GM19397 (cell line): ENCODE measurements at regions not wholly inside any gene's neighbourhood (a gene's known extent, or its start where the extent isn't known, plus 50 kb on each side); places are given as distances from the start of the nearest gene placed in this dataset.

ENCODE experiments used
- ATAC-seq: cut with Tn5 transposase; IDR thresholded peaks from one replicate; pipeline ENCODE4 v1.9.1; 2021; ENCODE audit warnings: mild to moderate bottlenecking, moderate library complexity; ENCODE audit not compliant: unreplicated experiment

- no peak for ATAC-seq
Measured at GRCh38 chr6:104575536-104575935, 284.2 kb downstream of the HACE1 start.

GRCh38 chr6:104574135-104574750, 285.5 kb downstream of the HACE1 start:
- ATAC-seq = no peak

DNA sequence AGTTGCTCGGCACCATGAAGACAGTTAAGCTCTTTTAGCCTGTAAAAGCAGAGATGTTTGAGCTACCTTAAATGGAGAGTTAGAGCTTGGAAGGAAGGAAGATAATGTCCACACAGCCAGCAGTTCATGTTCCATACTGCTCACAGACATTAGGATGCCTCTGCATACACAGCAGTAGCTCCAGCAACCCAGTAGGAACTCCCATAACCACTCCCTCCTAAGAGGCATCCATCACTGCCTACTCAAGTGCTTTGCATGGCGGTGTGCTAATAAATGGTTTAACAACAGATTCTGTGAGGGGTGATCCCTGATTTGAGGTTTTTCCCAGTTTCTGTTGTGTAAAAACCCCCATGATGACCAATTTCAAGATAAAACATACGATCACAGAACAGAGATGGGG, 286.4 kb downstream of the HACE1 start:
- no peak for ATAC-seq

DNA sequence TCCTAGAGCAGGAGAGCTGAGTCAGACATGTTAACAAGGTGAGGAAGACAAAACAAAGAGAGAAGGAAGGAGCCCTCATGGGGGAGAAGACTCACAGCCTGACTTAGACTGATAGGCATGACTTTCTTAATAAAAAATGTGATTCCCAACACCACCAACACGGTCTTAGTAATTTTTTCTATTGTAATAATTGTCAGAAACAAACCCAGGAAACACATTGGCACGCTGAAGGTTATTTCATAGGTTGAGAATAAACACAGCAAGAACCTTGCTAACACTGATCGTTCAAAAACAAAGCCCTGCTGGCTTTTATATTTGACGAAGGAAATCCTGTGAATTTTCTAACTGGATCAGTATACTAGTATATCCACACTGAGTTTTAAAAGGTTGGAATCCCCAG, 286.8 kb downstream of the HACE1 start:
- no peak for ATAC-seq

- ATAC-seq = no peak
Measured at GRCh38 chr6:104566411-104566810, 293.3 kb downstream of the HACE1 start.

GRCh38 chr6:104563306-104563705, 296.4 kb downstream of the HACE1 start:
- no peak for ATAC-seq

DNA sequence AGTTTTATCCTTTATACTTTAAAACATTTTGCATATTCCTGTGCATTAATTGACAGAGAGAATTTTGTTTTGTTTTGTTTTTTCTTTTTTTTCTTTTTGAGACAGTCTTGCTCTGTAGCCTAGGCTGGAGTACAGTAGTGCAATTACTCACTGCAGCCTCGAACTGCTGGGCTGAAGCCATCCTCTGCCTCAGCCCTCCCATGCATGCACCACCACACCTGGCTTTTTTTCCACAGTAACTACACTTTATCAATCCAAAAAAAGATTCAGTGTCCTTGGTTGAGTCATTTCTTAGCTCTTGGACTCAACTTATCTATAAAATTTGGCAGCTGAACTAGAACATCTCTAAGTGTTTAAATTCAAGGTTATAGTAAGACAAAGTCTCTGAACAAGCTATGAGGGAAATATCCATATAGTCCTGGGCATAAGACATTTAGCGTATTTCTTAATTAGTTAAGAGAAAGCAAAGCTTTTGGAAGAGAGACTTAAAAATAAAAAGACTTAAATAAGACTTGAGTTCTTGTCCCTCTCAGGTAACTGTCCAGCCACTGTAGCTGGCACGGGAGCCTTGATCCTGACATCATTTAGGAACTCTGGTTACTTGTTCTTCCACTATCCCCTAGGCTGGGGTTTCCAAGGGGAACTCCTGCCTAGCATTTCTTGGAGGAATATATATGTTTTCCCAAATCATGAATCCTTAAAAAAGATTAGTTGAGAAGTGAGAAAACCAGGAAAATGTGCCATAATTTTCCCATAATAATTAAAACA, 300.1 kb downstream of the HACE1 start:
- no peak for ATAC-seq

- ATAC-seq = no peak
Measured at GRCh38 chr6:104558746-104559145, 301.0 kb downstream of the HACE1 start.

- ATAC-seq = no peak
Measured at GRCh38 chr6:104548297-104548696, 311.4 kb downstream of the HACE1 start.

GRCh38 chr6:104541411-104541810, 318.3 kb downstream of the HACE1 start:
- ATAC-seq = no peak

DNA sequence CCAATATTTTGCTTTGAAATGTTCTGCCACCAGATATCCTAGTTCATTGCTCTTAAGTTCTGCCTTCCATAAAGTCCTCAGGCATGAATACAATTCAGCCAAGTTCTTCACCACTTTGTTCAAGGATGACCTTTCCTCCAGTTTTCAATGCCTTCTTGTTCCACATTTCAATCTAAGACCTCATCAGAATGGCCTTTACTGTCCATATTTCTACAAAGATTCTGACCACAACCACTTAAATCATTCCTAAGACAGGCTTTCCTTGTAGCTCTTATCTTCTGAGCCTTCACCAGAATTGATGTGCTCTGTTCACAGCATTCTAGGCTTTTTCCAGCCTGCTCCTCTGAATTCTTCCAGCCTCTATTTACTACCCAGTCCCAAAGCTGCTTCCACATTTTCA, 319.0 kb downstream of the HACE1 start:
- ATAC-seq = no peak

DNA sequence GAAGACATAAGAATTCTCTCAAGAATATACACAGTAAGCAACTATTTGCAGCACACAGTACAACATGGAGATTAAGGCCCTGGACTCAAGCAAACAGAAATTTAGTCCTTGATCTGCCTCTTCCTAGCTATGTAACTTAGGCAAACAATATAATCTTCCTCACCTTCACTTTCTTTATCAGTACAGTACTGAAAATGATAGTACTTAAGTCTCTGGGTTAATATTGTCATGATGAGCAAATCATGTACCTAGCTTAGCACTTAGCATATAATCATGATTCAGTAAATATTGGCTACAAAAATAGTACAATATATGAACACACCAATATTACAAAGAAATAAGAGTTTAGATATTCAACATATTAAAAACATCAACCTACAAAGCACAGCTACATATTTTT, 320.5 kb downstream of the HACE1 start:
- no peak for ATAC-seq

DNA sequence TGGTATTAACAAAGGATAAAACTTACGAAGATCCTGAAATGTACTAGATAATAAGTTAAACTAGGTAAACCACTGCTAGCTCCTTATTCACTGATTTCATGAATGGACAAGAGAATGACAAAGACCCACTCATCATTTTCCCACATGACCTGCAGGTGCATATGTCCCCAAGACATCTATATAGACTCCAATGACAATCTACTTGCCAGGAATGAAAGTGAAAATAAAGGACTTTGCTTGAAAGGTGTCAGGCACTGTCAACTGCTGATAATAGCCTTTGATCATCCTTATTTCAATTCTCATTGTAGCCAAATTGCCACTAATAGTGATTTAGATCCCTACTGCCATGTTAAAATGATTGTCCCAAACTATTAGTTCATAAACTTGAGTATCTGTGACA, 321.8 kb downstream of the HACE1 start:
- no peak for ATAC-seq

GRCh38 chr6:104537180-104537579, 322.5 kb downstream of the HACE1 start:
- ATAC-seq = no peak

GRCh38 chr6:104532462-104532861, 327.3 kb downstream of the HACE1 start:
- no peak for ATAC-seq

GRCh38 chr6:104531646-104532045, 328.1 kb downstream of the HACE1 start:
- ATAC-seq = no peak

GRCh38 chr6:104527761-104528415, 331.8 kb downstream of the HACE1 start:
- no peak for ATAC-seq

DNA sequence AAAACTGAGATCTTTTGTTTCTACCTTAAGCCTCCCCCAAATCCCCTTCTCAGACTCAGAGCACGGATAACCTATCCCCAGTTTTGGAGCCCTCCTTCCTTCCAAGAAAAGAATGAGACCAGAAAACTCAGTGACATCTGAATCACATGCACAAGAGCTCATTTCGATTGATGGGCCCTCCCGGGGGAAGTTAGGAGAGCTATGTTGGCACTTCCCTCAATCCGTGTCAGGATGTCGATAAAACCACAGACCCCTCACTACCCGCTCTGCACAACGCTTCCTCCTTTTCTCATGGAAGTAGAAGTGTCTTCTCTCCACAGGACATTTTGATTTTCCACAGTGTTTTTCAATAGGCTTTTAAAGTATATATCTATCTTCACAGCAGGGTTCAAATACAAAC, 332.4 kb downstream of the HACE1 start:
- ATAC-seq = no peak

DNA sequence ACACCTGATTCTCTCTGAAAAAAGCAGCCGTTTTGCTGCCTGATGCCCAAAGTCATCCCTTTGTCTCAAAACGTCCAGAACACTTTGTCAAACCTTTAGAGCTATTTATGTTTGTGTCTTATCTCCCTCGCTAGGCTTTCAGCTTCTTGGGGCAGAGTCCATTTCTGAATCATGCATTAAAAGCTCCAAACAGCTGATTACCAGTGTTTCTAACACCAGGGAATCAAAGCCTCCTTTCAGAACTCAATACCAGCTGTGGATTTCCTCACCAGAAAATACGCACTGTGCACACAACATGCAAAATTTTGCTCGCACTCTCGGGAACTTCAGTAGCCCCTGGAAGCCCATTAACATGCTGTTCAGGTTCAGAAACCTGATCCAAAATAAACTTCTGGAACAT, 333.3 kb downstream of the HACE1 start:
- no peak for ATAC-seq

DNA sequence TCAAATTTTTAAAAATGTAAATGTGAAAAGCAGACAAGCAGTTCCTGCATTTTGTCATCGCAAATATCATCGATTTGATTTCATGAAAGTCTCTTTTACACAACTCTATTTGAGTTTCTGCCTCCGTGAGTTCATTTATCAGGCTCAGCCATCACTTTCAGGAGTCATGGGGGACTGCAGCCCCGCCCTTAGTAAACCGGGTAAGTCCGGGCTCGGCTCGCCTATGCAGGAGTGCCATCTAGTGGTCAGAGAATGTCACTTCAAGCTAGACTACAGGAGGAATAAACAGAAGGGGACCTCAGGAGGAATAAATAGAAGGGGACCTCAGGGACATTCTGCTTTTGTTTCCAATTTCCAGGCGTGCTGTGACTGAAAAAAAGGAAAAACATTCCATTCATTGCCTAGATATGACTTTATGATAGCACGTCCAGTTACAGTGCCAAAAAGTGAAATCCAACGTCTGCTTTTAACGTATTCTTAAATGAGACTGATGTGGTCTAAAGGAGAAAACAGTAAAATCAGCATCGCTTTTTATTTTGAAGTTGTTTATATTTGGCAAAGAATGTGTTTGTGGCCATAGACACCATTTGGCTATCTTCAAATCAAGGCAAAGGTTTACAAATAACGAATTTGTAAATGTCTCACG, 333.9 kb downstream of the HACE1 start:
- peak; percentile 97 for ATAC-seq

DNA sequence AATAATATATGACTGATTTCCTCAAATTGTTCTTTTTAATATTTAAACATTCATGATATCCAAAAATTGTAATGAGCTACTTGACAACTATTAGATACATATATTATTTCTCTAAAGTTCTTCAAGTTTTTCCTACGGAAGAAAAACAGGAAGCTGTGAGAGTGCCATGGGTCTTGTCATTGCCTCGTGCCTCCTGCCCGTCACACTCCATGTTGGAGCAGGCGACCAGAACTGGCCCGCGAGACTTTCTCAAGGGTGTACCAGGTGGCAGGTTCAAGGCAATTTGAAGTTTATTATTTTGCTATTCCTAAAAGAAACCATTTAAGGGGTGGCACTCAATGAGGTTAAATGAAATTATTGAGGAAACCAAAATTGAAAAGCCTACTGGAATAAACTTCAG, 337.2 kb downstream of the HACE1 start:
- no peak for ATAC-seq

DNA sequence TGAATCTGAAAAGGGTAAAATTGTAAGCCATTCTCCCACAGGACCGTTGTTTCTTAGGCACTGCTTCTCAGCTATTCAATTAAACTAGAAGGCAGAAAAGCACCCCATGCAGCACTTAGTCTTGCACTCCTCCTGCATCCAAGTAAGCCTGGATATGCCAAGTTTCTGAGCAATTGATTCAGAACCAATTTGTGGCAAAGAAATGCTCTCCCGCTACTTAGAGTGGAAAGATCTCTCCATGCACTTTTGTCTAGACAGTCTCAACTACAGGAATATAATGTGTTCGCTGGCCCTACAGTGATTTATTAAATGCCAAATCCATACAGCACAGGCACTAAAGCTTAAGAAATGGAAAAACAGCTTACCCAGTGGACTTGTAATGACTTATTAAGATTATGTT, 338.5 kb downstream of the HACE1 start:
- ATAC-seq = no peak
